ENCODE measurements at regions not wholly inside any gene's neighbourhood (a gene's known extent, or its start where the extent isn't known, plus 50 kb on each side); places are given as distances from the start of the nearest gene placed in this dataset.

- no peak for DNase-seq
Measured at GRCh38 chr4:81860111-81860510, 388.4 kb upstream of the RASGEF1B start.

GRCh38 chr4:81854406-81854805 is 382.7 kb upstream of the RASGEF1B start:
- DNase-seq = no peak

GRCh38 chr4:81852031-81852715 is 380.5 kb upstream of the RASGEF1B start:
- DNase-seq = no peak

GRCh38 chr4:81850701-81851100 is 379.0 kb upstream of the RASGEF1B start:
- DNase-seq = no peak

GRCh38 chr4:81845761-81846160 is 374.1 kb upstream of the RASGEF1B start:
- no peak for DNase-seq

GRCh38 chr4:81845273-81845672 is 373.6 kb upstream of the RASGEF1B start:
- no peak for DNase-seq

GRCh38 chr4:81844717-81845116 is 373.0 kb upstream of the RASGEF1B start:
- DNase-seq = peak; percentile 69

- DNase-seq = no peak
Measured at GRCh38 chr4:81839347-81840042, 367.8 kb upstream of the RASGEF1B start.

GRCh38 chr4:81838586-81838985 is 366.9 kb upstream of the RASGEF1B start:
- no peak for DNase-seq

- DNase-seq = no peak
Measured at GRCh38 chr4:81836716-81837115, 365.0 kb upstream of the RASGEF1B start.

- no peak for DNase-seq
Measured at GRCh38 chr4:81833576-81833975, 361.9 kb upstream of the RASGEF1B start.

- DNase-seq = no peak
Measured at GRCh38 chr4:81828991-81829390, 357.3 kb upstream of the RASGEF1B start.

GRCh38 chr4:81827577-81828202 is 356.0 kb upstream of the RASGEF1B start:
- DNase-seq = no peak

- DNase-seq = no peak
Measured at GRCh38 chr4:81826817-81827424, 355.2 kb upstream of the RASGEF1B start.

- DNase-seq = no peak
Measured at GRCh38 chr4:81826335-81826734, 354.6 kb upstream of the RASGEF1B start.

- DNase-seq = no peak
Measured at GRCh38 chr4:81818385-81818920, 346.7 kb upstream of the RASGEF1B start.

- no peak for DNase-seq
Measured at GRCh38 chr4:81816031-81816761, 344.5 kb upstream of the RASGEF1B start.

GRCh38 chr4:81814987-81815541 is 343.4 kb upstream of the RASGEF1B start:
- no peak for DNase-seq

- no peak for DNase-seq
Measured at GRCh38 chr4:81811562-81812293, 340.0 kb upstream of the RASGEF1B start.

GRCh38 chr4:81808011-81808672 is 336.4 kb upstream of the RASGEF1B start:
- peak; percentile 80 for DNase-seq

- no peak for DNase-seq
Measured at GRCh38 chr4:81807386-81807785, 335.7 kb upstream of the RASGEF1B start.

All from NCI-H2029 (cell line).